Right cardiac atrium (tissue), 5 donors: ENCODE measurements at regions not wholly inside any gene's neighbourhood (a gene's known extent, or its start where the extent isn't known, plus 50 kb on each side); places are given as distances from the start of the nearest gene placed in this dataset.

Source experiments
- ATAC-seq, 2 donors: fragments of 200-7000 bp; cut with Tn5 transposase; one replicate each; pipeline versions ENCODE4 v1.8.0 to v1.9.1; 2020; ENCODE audit warnings: moderate library complexity in 2 of 2, mild to moderate bottlenecking in 1 of 2
- DNase-seq, 3 donors: peaks; one replicate each; pipeline ENCODE4 v3.0.0-alpha.2; 2020
- H3K27ac ChIP-seq: one replicate; pipeline ENCODE4 v1.5.1; 2013; ENCODE audit warnings: mild to moderate bottlenecking, low read length, control low read depth, moderate library complexity
- H3K27me3 ChIP-seq: one replicate; pipeline ENCODE4 v1.6.1; 2013; ENCODE audit not compliant: control insufficient read depth, insufficient read depth
- H3K4me1 ChIP-seq: one replicate; pipeline ENCODE4 v1.6.1; 2013; ENCODE audit warnings: low read length; ENCODE audit not compliant: control insufficient read depth, insufficient read depth
- H3K4me3 ChIP-seq: one replicate; pipeline ENCODE4 v1.5.1; 2013; ENCODE audit warnings: low read length, control low read depth
- H3K9me3 ChIP-seq: one replicate; pipeline ENCODE4 v1.6.1; 2013; ENCODE audit warnings: low read length; ENCODE audit not compliant: control insufficient read depth
- WGBS: extraction: QIAGEN DNeasy Blood & Tissue Kit; methylation state at CpG from one replicate; pipeline ENCODE4 v1.1.7; 2013; 5-methylcytosine and 5-hydroxymethylcytosine counted together
- intact Hi-C, 4 donors: fragments of 100-400 bp; cut with DNase I; formaldehyde crosslinking; loops; one replicate each; pipeline versions ENCODE4 v1.11.0 to v1.14.0; 2022 to 2023
- donor health status: healthy with polysubstance abuse.
- donor health status: DM: no; HTN: yes; CAD: no.
- donor health status: DM: no; HTN: no; CAD: no.
- donor health status: DM: no; HTN: yes; CAD: no; lungs with severe emphysema.
- donor health status: DM: yes; HTN: yes; CAD: no.

DNA sequence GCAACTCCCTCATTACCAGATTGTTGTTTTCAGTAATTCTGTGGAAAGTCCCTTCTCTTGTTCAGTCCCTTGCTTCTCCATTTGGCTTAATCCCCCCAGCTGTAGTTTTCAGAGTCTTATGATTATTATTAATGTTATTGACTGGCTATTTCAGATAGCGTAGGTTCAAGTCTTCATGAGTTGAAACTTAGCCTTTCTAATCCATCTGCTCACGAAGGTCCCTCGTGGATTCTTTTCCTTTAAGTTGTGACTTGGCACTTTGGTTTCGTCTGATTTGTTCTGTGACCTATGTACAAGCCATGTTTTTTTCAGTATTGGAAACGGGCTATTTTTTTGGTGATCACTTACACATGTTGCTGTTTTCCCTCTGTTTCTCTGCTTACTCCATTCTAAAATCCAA, 260.3 kb downstream of the TMEM167A start:
- DNase-seq: no peak
- H3K4me3 ChIP-seq: no peak overlapping the region
- no peak for ATAC-seq
- no peaks in the 10 kb centered on the region for H3K4me1 ChIP-seq
- H3K9me3 ChIP-seq: no peaks in the 10 kb centered on the region
- intact Hi-C loops: no loop called here
- 91% methylated on average over 5 of the region's 5 CpGs for WGBS
- H3K27ac ChIP-seq: no peak overlapping the region
- H3K27me3 ChIP-seq: no peaks in the 10 kb centered on the region

DNA sequence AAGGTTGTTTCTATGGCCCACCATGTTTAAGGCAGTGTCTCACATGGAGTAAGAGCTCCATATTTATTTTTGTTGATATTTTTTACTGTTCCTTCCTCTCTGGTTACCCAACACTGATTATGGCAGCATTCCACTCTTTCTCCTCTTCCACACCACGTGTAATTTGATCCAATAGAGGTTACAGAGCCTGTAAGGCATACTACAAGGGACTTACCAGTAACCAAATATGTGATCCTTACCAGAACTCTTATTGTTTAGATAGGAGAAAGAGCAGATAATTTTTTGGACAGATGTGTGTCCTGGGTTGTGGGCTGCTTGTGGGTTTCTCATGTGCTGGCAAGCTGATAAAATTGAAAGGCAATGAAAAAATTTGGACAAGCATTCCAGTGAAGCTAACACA, 261.3 kb downstream of the TMEM167A start:
- Histone ChIP-seq H3K9me3 (no peaks in the 10 kb centered on the region), H3K27me3 (no peaks in the 10 kb centered on the region), H3K4me1 (no peaks in the 10 kb centered on the region), H3K4me3 (no peak overlapping the region), H3K27ac (no peak overlapping the region)
- intact Hi-C loops: no loop called here
- WGBS: 37% methylated on average over 1 of the region's 1 CpG
- DNase-seq: no peak
- ATAC-seq: no peak

DNA sequence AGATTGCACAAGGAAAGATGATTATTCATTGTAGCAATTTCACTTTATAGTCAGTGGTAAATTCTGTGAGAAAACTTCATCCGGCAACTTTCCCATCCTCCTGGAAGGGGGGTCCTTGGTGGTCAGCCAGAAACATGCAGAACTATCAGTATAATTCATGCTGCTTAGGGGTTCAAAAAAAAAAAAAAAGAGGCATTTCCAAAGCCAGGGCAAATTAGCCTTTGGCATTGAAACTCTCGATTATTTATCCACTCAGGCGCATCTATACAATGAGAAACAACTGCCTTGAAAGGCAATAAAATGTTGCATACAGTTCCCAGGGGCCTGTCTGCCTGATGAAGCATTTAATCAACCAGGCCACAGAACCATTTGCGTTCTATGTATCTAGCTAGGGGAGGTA, 263.3 kb downstream of the TMEM167A start:
- no peaks in the 10 kb centered on the region for H3K9me3 ChIP-seq
- intact Hi-C loops: no loop called here
- ATAC-seq (no peak), DNase-seq (no peak)
- H3K4me1 ChIP-seq: no peaks in the 10 kb centered on the region
- H3K4me3 ChIP-seq: no peak overlapping the region
- H3K27ac ChIP-seq: no peak overlapping the region
- H3K27me3 ChIP-seq: no peaks in the 10 kb centered on the region
- WGBS: 91% methylated on average over 4 of the region's 4 CpGs

DNA sequence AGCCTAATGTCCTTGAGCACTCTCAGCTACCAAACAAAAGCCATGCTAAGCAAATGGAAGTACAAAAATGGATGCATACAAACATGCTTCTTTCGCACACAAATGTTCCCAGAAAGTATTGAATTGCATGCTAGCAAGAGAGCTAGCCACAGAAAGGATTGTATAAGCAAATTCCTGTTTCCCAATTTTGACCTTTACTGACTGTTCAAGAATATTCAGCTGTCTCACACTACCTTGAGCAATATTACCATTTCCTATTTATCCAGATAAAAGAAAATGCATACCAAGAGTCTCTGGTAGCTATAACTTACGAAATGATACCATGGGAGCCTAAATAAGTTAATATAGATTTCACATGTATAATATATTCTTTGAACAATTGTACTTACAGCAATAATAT, 264.6 kb downstream of the TMEM167A start:
- H3K27me3 ChIP-seq: no peaks in the 10 kb centered on the region
- 89% methylated on average over 2 of the region's 2 CpGs for WGBS
- no peak overlapping the region for H3K4me3 ChIP-seq
- H3K4me1 ChIP-seq: no peaks in the 10 kb centered on the region
- H3K27ac ChIP-seq: no peak overlapping the region
- no peaks in the 10 kb centered on the region for H3K9me3 ChIP-seq
- intact Hi-C loops: no loop called here
- DNase-seq (no peak), ATAC-seq (no peak)

DNA sequence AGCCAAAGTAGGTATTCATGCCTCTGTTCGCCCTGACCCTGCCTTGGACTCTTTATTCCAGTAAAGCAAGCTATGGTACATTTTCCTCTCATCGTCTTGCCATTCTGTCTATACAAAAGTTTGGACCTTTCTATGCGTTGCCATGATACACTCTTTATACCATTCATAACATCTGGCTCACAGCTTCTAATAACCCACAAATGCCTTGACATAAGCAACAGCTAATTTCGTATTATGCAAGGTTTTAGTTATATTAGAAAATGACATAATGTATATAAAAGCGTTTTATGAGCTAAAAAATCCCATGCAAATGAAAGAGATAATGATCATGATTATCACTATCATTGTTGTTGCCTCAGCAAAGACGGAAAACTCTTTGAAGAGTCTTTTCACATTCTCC, 265.7 kb downstream of the TMEM167A start:
- no peak for ATAC-seq
- Histone ChIP-seq H3K9me3 (no peaks in the 10 kb centered on the region), H3K27me3 (no peaks in the 10 kb centered on the region), H3K4me3 (no peak overlapping the region), H3K27ac (no peak overlapping the region), H3K4me1 (no peaks in the 10 kb centered on the region)
- DNase-seq: no peak
- 86% methylated on average over 6 of the region's 6 CpGs for WGBS
- intact Hi-C loops: no loop called here

DNA sequence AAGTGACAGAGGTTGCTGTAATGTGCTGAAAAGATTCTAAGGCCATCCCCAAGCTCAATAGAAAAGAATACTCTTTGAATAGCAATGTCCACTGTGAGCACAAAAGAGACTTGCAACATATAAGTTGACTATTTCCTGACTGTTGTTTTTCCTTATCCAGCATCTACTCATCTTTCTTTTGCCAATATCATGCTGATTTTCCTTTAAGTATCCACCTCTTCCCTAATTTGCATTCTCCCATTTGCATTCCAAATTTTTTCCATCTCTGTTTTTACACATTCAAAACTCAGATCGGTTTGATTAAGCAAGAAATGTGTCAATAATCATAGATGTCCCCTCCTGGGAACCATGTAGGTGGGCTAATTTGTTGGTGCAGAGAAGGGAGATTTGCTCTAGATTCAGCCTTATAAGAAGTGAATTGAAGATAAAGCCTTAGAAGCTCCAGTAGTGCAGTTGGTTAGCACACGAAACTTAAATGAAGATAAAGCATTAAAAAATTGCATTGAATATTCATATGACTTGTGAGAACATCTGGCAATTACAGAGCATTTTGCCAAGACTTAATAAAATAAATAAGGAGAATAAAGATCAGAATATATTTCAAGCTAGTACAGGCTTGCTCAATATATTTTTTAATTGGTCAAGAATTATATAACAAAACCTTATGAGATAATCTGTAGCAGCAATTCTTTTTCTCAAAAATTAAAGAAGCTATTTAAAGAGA, 267.6 kb downstream of the TMEM167A start:
- no peak for DNase-seq
- Histone ChIP-seq H3K4me3 (no peak overlapping the region), H3K9me3 (no peaks in the 10 kb centered on the region), H3K27ac (no peak overlapping the region), H3K4me1 (no peaks in the 10 kb centered on the region), H3K27me3 (no peaks in the 10 kb centered on the region)
- ATAC-seq: no peak
- 78% methylated on average over 2 of the region's 2 CpGs for WGBS
- intact Hi-C loops: no loop called here

DNA sequence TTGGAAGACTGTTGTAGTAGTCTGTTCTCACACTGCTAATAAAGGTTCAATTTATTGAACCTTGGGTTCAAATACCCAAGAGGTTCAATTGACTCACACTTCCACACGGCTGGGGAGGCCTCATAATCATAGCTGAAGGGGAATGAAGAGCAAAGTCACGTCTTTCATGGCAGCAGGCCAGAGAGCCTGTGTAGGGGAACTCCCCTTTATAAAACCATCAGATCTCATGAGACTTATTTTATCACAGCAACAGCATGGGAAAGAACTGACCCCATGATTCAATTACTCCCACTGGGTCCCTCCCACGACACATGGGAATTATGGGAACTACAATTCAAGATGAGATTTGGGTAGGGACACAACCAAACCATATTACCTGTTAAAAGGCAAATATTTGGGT, 268.2 kb downstream of the TMEM167A start:
- Histone ChIP-seq H3K9me3 (no peaks in the 10 kb centered on the region), H3K27ac (no peak overlapping the region), H3K4me3 (no peak overlapping the region), H3K4me1 (no peaks in the 10 kb centered on the region), H3K27me3 (no peaks in the 10 kb centered on the region)
- ATAC-seq (no peak), DNase-seq (peak in 2 of 3 donors; percentile 27 to 58)
- intact Hi-C loops: no loop called here
- WGBS: 25% methylated on average over 3 of the region's 3 CpGs

DNA sequence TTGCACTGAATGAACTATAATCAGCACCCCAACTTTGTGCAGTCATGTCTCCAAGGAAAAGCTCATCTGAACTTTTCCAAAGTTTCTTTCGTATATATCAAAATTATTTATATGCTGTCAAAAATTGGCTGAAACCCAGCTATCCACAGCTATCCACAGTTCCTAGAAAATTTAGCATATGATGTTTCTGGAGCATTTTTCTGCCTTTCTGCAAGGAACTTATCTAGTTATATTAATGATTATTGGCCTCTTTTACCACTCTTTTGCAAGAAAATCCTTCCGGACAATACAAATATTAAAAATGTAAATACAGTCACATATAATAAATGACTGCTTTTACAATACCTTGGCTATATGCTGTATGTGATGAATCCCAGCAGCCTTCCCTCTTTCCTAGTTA, 270.2 kb downstream of the TMEM167A start:
- Histone ChIP-seq H3K4me3 (no peak overlapping the region), H3K27ac (no peak overlapping the region), H3K9me3 (no peaks in the 10 kb centered on the region), H3K27me3 (no peaks in the 10 kb centered on the region), H3K4me1 (no peaks in the 10 kb centered on the region)
- DNase-seq (no peak), ATAC-seq (no peak)
- intact Hi-C loops: no loop called here
- 68% methylated on average over 2 of the region's 2 CpGs for WGBS

DNA sequence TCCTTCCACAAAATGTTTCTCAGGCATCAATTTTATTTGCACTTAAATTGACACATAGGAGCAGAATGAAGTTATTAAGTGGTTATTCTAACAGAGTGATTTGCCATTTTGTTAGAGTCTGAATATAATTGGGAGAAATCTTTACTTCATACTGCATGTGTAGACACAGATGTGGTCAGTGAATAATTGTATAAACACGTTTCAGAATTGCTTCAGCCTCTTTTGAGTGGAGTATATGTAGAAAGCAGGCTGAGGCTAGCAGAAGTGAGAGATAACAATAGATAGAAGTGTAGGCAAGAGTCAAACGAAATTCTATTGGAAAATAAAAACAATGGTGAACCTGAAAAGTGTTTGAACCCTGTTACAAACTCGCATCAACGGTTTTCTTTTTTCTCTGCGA, 270.7 kb downstream of the TMEM167A start:
- H3K4me1 ChIP-seq: no peaks in the 10 kb centered on the region
- H3K9me3 ChIP-seq: no peaks in the 10 kb centered on the region
- DNase-seq: no peak
- whole genome bisulfite sequencing: 62% methylated on average over 5 of the region's 5 CpGs
- no peak overlapping the region for H3K4me3 ChIP-seq
- H3K27ac ChIP-seq: no peak overlapping the region
- intact Hi-C loops: no loop called here
- H3K27me3 ChIP-seq: no peaks in the 10 kb centered on the region
- no peak for ATAC-seq

DNA sequence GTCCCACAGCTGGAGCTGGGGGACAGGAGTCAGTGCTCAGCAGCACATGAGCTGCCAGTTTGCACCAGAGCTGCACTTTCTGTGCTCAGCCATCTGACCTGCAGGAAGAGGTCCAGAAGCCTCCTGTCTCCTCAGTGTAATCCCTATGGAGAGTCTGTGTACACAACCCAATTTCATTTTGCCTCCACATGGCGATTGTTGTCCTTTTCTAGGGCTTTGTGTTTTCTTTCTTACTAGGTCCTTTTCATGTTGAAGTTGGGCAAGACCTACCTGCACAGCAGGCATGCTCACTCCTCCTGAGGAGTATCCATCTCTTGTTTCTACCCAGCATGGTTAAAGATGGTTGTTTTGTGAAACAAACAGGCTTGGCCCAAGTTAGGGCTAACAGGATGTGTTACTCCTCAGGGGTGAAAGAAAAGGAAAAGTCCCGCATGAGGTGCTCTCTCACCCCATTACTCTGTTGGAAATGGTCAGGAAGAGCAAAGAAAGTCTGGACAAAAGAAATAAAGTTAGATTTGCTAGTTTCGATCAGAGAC, 273.0 kb downstream of the TMEM167A start:
- no peak overlapping the region for H3K27ac ChIP-seq
- no peak overlapping the region for H3K4me3 ChIP-seq
- DNase-seq (no peak), ATAC-seq (no peak)
- 87% methylated on average over 3 of the region's 3 CpGs for WGBS
- H3K27me3 ChIP-seq: no peaks in the 10 kb centered on the region
- no peaks in the 10 kb centered on the region for H3K4me1 ChIP-seq
- intact Hi-C loops: loop anchor here in 1 of 4 donors (5.0 kb wide), 1 partner anchor 33 kb away; no protein-coding TSS in a partner anchor
- no peaks in the 10 kb centered on the region for H3K9me3 ChIP-seq

DNA sequence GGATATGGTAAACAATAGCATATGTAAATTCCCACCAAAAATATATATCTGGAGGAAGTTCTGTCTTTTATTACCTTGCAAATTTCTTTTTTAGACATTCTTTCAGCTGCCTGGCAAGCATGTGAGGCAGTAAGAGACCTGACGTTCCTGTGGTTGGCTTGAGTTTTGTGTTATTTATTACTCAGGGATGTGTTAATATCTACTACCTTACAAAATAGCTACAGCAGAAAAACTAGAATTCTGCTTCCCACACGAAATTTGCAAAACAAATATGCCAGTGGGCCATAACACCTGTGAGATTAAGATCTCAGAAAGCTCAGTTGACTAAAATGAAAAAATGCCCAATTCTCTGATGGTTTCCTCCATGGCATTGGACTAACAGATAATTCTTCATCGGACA, 274.2 kb downstream of the TMEM167A start:
- no peak overlapping the region for H3K4me3 ChIP-seq
- no peak for DNase-seq
- intact Hi-C loops: loop anchor here in 1 of 4 donors (5.0 kb wide), 1 partner anchor 34 kb away; no protein-coding TSS in a partner anchor
- no peaks in the 10 kb centered on the region for H3K4me1 ChIP-seq
- no peak for ATAC-seq
- no peaks in the 10 kb centered on the region for H3K9me3 ChIP-seq
- WGBS: 77% methylated on average over 3 of the region's 3 CpGs
- H3K27ac ChIP-seq: no peak overlapping the region
- H3K27me3 ChIP-seq: no peaks in the 10 kb centered on the region
